ENCODE measurements at regions not wholly inside any gene's neighbourhood (a gene's known extent, or its start where the extent isn't known, plus 50 kb on each side); places are given as distances from the start of the nearest gene placed in this dataset.

- TF ChIP-seq POLR2A (IDR thresholded peaks at IDR 0.05) (no peak), CTCF (IDR thresholded peaks at IDR 0.05) (no peak)
Measured at GRCh38 chr6:97459986-97460385, 177.0 kb upstream of the MMS22L start.

Measured in testis (tissue), 2 donors.